Amygdala (tissue), 56 donors: ENCODE measurements at regions not wholly inside any gene's neighbourhood (a gene's known extent, or its start where the extent isn't known, plus 50 kb on each side); places are given as distances from the start of the nearest gene placed in this dataset.
"Not testable (repeated sequence)": the region's sequence is repeated elsewhere in the genome, so short reads cannot be mapped to it uniquely, and the experiment has no call there.

Experiments used
- DNase-seq, 56 donors: peaks; one replicate each; lab custom pipeline; 2025; lab: John Stamatoyannopoulos, UW

- not testable (repeated sequence) for DNase-seq
Observed at GRCh38 chr5:126058392-126058791, 364.8 kb upstream of the GRAMD2B start.

- no peak for DNase-seq
Observed at GRCh38 chr5:126062398-126063221, 360.6 kb upstream of the GRAMD2B start.

- DNase-seq: no peak
Observed at GRCh38 chr5:126065061-126065460, 358.1 kb upstream of the GRAMD2B start.

- no peak for DNase-seq
Observed at GRCh38 chr5:126066836-126067235, 356.4 kb upstream of the GRAMD2B start.

- no peak for DNase-seq
Observed at GRCh38 chr5:126067404-126067803, 355.8 kb upstream of the GRAMD2B start.

GRCh38 chr5:126069329-126069728 lies 353.9 kb upstream of the GRAMD2B start:
- no peak for DNase-seq

- DNase-seq: no peak
Observed at GRCh38 chr5:126070481-126070880, 352.7 kb upstream of the GRAMD2B start.

GRCh38 chr5:126074538-126074937 lies 348.7 kb upstream of the GRAMD2B start:
- no peak for DNase-seq

GRCh38 chr5:126079266-126079665 lies 343.9 kb upstream of the GRAMD2B start:
- no peak for DNase-seq

GRCh38 chr5:126081209-126081608 lies 342.0 kb upstream of the GRAMD2B start:
- no peak for DNase-seq

- DNase-seq: no peak
Observed at GRCh38 chr5:126093041-126093440, 330.2 kb upstream of the GRAMD2B start.

- no peak for DNase-seq
Observed at GRCh38 chr5:126093718-126094117, 329.5 kb upstream of the GRAMD2B start.

- DNase-seq: no peak
Observed at GRCh38 chr5:126094991-126095390, 328.2 kb upstream of the GRAMD2B start.

GRCh38 chr5:126096442-126097006 lies 326.7 kb upstream of the GRAMD2B start:
- no peak for DNase-seq

- no peak for DNase-seq
Observed at GRCh38 chr5:126097876-126098275, 325.3 kb upstream of the GRAMD2B start.

GRCh38 chr5:126098330-126099017 lies 324.7 kb upstream of the GRAMD2B start:
- DNase-seq: no peak

GRCh38 chr5:126099077-126099476 lies 324.1 kb upstream of the GRAMD2B start:
- DNase-seq: no peak

GRCh38 chr5:126100767-126101166 lies 322.4 kb upstream of the GRAMD2B start:
- DNase-seq: no peak

GRCh38 chr5:126101901-126102300 lies 321.3 kb upstream of the GRAMD2B start:
- no peak for DNase-seq

- DNase-seq: no peak
Observed at GRCh38 chr5:126103050-126103449, 320.2 kb upstream of the GRAMD2B start.

- DNase-seq: no peak
Observed at GRCh38 chr5:126103868-126104267, 319.3 kb upstream of the GRAMD2B start.

- DNase-seq: no peak
Observed at GRCh38 chr5:126104341-126104740, 318.9 kb upstream of the GRAMD2B start.
